H1 (cell line): ENCODE measurements at regions not wholly inside any gene's neighbourhood (a gene's known extent, or its start where the extent isn't known, plus 50 kb on each side); places are given as distances from the start of the nearest gene placed in this dataset.

Source experiments
- CTCF ChIA-PET: fragments of 300-600 bp; sonication (Branson Sonifier 250); formaldehyde crosslinking; loops from one replicate; lab custom pipeline; 2021; ENCODE audit not compliant: partially characterized antibody; lab: Charles Lee
- POLR2A ChIA-PET: fragments of 300-600 bp; sonication (Branson Sonifier 250); formaldehyde crosslinking; loops from one replicate; lab custom pipeline; 2021; ENCODE audit warnings: inconsistent platforms; ENCODE audit not compliant: partially characterized antibody; lab: Charles Lee
- DNase-seq, 2 experiments: peaks; one replicate each; pipeline versions ENCODE4 v3.0.0 to v3.0.0-alpha.2; 2010 to 2022; ENCODE audit warnings: low spot score in 2 of 2, low read depth in 1 of 2, mixed read lengths in 1 of 2
- FAIRE-seq: peaks from 2 replicates; lab custom pipeline; 2011; peaks lifted over from hg19 to GRCh38; lab: Jason Lieb, UNC
- H2AFZ ChIP-seq: 2 replicates; pipeline ENCODE4 v1.8.1; 2012; ENCODE audit warnings: low read length, inconsistent platforms
- H2AK5ac ChIP-seq: 2 replicates; pipeline ENCODE4 v1.6.1; 2013; ENCODE audit warnings: low read depth, low read length
- H2BK120ac ChIP-seq: replicated peaks from 2 replicates; pipeline ENCODE3; 2013; ENCODE audit warnings: low read depth, low read length, inconsistent platforms
- H2BK12ac ChIP-seq: 2 replicates; pipeline ENCODE4 v1.6.1; 2013; ENCODE audit warnings: low read depth, low read length
- H2BK15ac ChIP-seq: 2 replicates; pipeline ENCODE4 v1.6.1; 2013; ENCODE audit warnings: low read length
- H2BK20ac ChIP-seq: 2 replicates; pipeline ENCODE4 v1.6.1; 2013; ENCODE audit warnings: low read length
- H2BK5ac ChIP-seq: 2 replicates; pipeline ENCODE4 v1.6.1; 2013; ENCODE audit warnings: low read depth, low read length
- H3K14ac ChIP-seq: 2 replicates; pipeline ENCODE4 v1.6.1; 2013; ENCODE audit warnings: inconsistent platforms; ENCODE audit not compliant: insufficient read length
- H3K18ac ChIP-seq: 2 replicates; pipeline ENCODE4 v1.6.1; 2013; ENCODE audit warnings: low read length; ENCODE audit errors: extremely low read depth
- H3K23ac ChIP-seq: 2 replicates; pipeline ENCODE4 v1.6.1; 2013; ENCODE audit warnings: inconsistent platforms; ENCODE audit not compliant: insufficient read length
- H3K23me2 ChIP-seq: 2 replicates; pipeline ENCODE4 v1.6.1; 2013; ENCODE audit warnings: low read depth, low read length
- H3K27ac ChIP-seq: 2 replicates; pipeline ENCODE4 v1.6.1; 2011; ENCODE audit warnings: low read depth, low read length, inconsistent platforms
- H3K27me3 ChIP-seq, 4 experiments: replicated peaks in 1 of 4; 1 replicate in 1 of 4; 2 replicates in 3 of 4; pipeline versions ENCODE4 v1.6.1 to v1.8.1; 2011 to 2013; ENCODE audit warnings: low read length in 3 of 4, mild to moderate bottlenecking in 3 of 4, inconsistent platforms in 2 of 4, mixed read lengths in 2 of 4, moderate library complexity in 1 of 4; ENCODE audit not compliant: control insufficient read depth in 3 of 4, insufficient read depth in 3 of 4; ENCODE audit errors: extremely low read depth in 1 of 4
- H3K36me3 ChIP-seq, 4 experiments: 2 replicates each; pipeline versions ENCODE4 v1.6.1 to v1.8.1; 2011 to 2013; ENCODE audit warnings: mild to moderate bottlenecking in 4 of 4, low read length in 3 of 4, moderate library complexity in 2 of 4, control low read depth in 1 of 4, inconsistent platforms in 1 of 4; ENCODE audit not compliant: insufficient read depth in 4 of 4, control insufficient read depth in 2 of 4
- H3K4ac ChIP-seq: replicated peaks from 2 replicates; pipeline ENCODE3; 2013; ENCODE audit warnings: low read length, low read depth, mixed read lengths, inconsistent platforms; ENCODE audit not compliant: insufficient read length
- H3K4me1 ChIP-seq, 4 experiments: replicated peaks in 1 of 4; 1 replicate in 1 of 4; 2 replicates in 3 of 4; pipeline versions ENCODE4 v1.6.1 to v1.8.1; 2011 to 2013; ENCODE audit warnings: low read length in 3 of 4, inconsistent platforms in 2 of 4, mixed read lengths in 1 of 4; ENCODE audit not compliant: insufficient read depth in 4 of 4, control insufficient read depth in 3 of 4
- H3K4me2 ChIP-seq, 2 experiments: 2 replicates each; pipeline versions ENCODE4 v1.6.1 to v1.8.1; 2011 to 2013; ENCODE audit warnings: low read depth in 2 of 2, low read length in 2 of 2, control low read depth in 1 of 2, inconsistent platforms in 1 of 2, mild to moderate bottlenecking in 1 of 2; ENCODE audit not compliant: insufficient read depth in 1 of 2
- H3K4me3 ChIP-seq, 4 experiments: fragments of 200-600, 300-600 bp in 1 of 4; sonication (generic), shearing (Covaris generic), sonication (Bioruptor Twin) in 1 of 4; 2 replicates each; pipeline versions ENCODE4 v1.5.1 to v1.8.1; 2011 to 2016; ENCODE audit warnings: low read length in 4 of 4, low read depth in 3 of 4, control low read depth in 2 of 4, inconsistent platforms in 2 of 4, mild to moderate bottlenecking in 2 of 4, mixed read lengths in 1 of 4, moderate library complexity in 1 of 4; ENCODE audit not compliant: insufficient read depth in 2 of 4; ENCODE audit errors: extremely low read depth in 1 of 4
- H3K56ac ChIP-seq: replicated peaks from 2 replicates; pipeline ENCODE3; 2013; ENCODE audit warnings: low read depth, mild to moderate bottlenecking, mixed read lengths, low read length, inconsistent platforms; ENCODE audit not compliant: insufficient read length
- H3K79me1 ChIP-seq: 2 replicates; pipeline ENCODE4 v1.6.1; 2013; ENCODE audit warnings: low read depth, low read length, control low read depth
- H3K79me2 ChIP-seq, 2 experiments: 2 replicates each; pipeline versions ENCODE4 v1.6.1 to v1.8.1; 2012 to 2013; ENCODE audit warnings: low read length in 2 of 2, mild to moderate bottlenecking in 2 of 2, inconsistent platforms in 1 of 2; ENCODE audit not compliant: insufficient read depth in 2 of 2, control insufficient read depth in 1 of 2
- H3K9ac ChIP-seq, 4 experiments: replicated peaks in 1 of 4; 1 replicate in 1 of 4; 2 replicates in 3 of 4; pipeline versions ENCODE4 v1.6.1 to v1.8.1; 2011 to 2013; ENCODE audit warnings: low read depth in 3 of 4, low read length in 3 of 4, control low read depth in 2 of 4, mild to moderate bottlenecking in 2 of 4, moderate library complexity in 2 of 4, inconsistent platforms in 1 of 4; ENCODE audit errors: extremely low read depth in 1 of 4
- H3K9me3 ChIP-seq, 2 experiments: 2 replicates each; pipeline versions ENCODE4 v1.6.1 to v1.8.1; 2012 to 2013; ENCODE audit warnings: mild to moderate bottlenecking in 2 of 2, moderate library complexity in 2 of 2, control low read depth in 1 of 2, inconsistent platforms in 1 of 2, low read depth in 1 of 2, low read length in 1 of 2, mixed read lengths in 1 of 2; ENCODE audit not compliant: insufficient read depth in 2 of 2
- H4K20me1 ChIP-seq, 2 experiments: replicated peaks in 1 of 2; 2 replicates each; pipeline versions ENCODE3 to v1.8.1; 2011 to 2013; ENCODE audit warnings: inconsistent platforms in 2 of 2, low read length in 2 of 2, mild to moderate bottlenecking in 1 of 2; ENCODE audit not compliant: insufficient read depth in 2 of 2, control insufficient read depth in 1 of 2
- H4K5ac ChIP-seq: 2 replicates; pipeline ENCODE4 v1.6.1; 2013; ENCODE audit warnings: low read length, low read depth, mixed read lengths, inconsistent platforms; ENCODE audit not compliant: insufficient read length
- H4K8ac ChIP-seq: 2 replicates; pipeline ENCODE4 v1.8.0; 2013; ENCODE audit warnings: mild to moderate bottlenecking, moderate library complexity, low read length, inconsistent platforms; ENCODE audit not compliant: insufficient read depth; ENCODE audit errors: extremely low read depth
- H4K91ac ChIP-seq: replicated peaks from 2 replicates; pipeline ENCODE3; 2013; ENCODE audit warnings: low read length, mixed read lengths, inconsistent platforms; ENCODE audit not compliant: insufficient read length
- MAFK ChIP-seq: IDR thresholded peaks from 2 replicates; pipeline ENCODE4 v1.6.1; 2012; ENCODE audit warnings: low read depth, mild to moderate bottlenecking, improper control_type of control experiment, low read length
- POLR2AphosphoS5 ChIP-seq: IDR thresholded peaks from 2 replicates; pipeline ENCODE4 v1.6.1; 2011; ENCODE audit warnings: low read depth, low read length
- WGBS, 2 experiments: shearing (Covaris generic) in 1 of 2; methylation state at CpG; one replicate each; pipeline versions ENCODE4 v1.1.6 to v1.1.7; 2013 to 2015; ENCODE audit warnings: low lambda C conversion rate in 2 of 2, mixed read lengths in 2 of 2, inconsistent platforms in 1 of 2, low coverage in 1 of 2, missing lambda C conversion rate in 1 of 2; ENCODE audit not compliant: insufficient replicate concordance in 2 of 2, insufficient coverage in 1 of 2, insufficient read length in 1 of 2; ENCODE audit errors: extremely low coverage in 1 of 2, missing lambda C conversion rate in 1 of 2; 5-methylcytosine and 5-hydroxymethylcytosine counted together

DNA sequence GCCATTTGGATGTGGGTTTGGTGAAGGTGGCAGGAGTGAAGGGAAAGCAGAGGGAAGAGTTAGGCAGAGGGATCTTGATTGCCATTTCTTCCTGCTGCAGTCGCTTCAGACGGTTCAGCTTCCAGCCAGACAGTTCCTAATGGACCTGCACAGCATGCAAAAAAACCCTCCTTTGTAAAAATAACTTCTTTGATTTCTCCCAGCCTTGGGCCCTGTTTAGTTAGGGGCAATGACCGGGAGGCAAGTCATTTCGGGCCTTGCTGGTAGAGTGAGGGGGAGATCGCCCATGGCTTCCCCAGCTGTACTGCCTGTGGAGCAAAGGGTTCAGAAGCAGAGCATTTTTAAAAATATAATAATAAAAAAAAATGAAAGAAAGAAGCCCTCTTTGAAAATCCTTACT is 67.2 kb upstream of the TLE1 start:
- DNase-seq: no peak

More for the DNA sequence above, 67.2 kb upstream of the TLE1 start:
- H3K27me3 ChIP-seq: no peaks in the 10 kb centered on the region
- H3K27ac ChIP-seq: no peak overlapping the region
- H3K36me3 ChIP-seq: no peaks in the 10 kb centered on the region
- no peak overlapping the region for H2BK15ac ChIP-seq
- 0 out of 2 replicates have a peak overlapping the region, but pooled peaks have one; percentile 15 for H2AFZ ChIP-seq
- no peaks in the 10 kb centered on the region for H3K9me3 ChIP-seq
- H3K23ac ChIP-seq: no peak overlapping the region
- H2BK120ac ChIP-seq: no peak overlapping the region
- ChIA-PET CTCF (interaction anchor here (0.9 kb wide), 1 partner anchor 20 kb away, joined by 3 read pairs; no protein-coding TSS in a partner anchor), POLR2A (no interaction called here)
- H2BK12ac ChIP-seq: no peak overlapping the region
- H3K4me1 ChIP-seq: peaks cover 0 to 5% (median 2%) of the 10 kb centered on the region in 4 experiments; a peak in 3 of 7 replicates
- H4K5ac ChIP-seq: no peak overlapping the region
- 90% methylated on average over 5 of the region's 5 CpGs; no CpG with 5 or more reads in 1 of the 2 experiments for WGBS, 2 experiments
- no peaks in the 10 kb centered on the region for H3K23me2 ChIP-seq
- no peak for TF ChIP-seq MAFK
- no peak for TF ChIP-seq POLR2AphosphoS5
- TF ChIP-seq, all 59 proteins: peak for 0
- Histone ChIP-seq H3K18ac (no peak overlapping the region), H4K8ac (no peak overlapping the region; the same call in 1 of the 2 replicates), H4K91ac (no peak overlapping the region), H2AK5ac (no peak overlapping the region), H3K4me3 (no peak overlapping the region), H4K20me1 (no peaks in the 10 kb centered on the region), H3K4ac (no peak overlapping the region), H3K4me2 (no peak overlapping the region), H2BK20ac (0 out of 2 replicates have a peak overlapping the region, but pooled peaks have one; percentile 13), H3K79me1 (no peaks in the 10 kb centered on the region), H3K56ac (no peak overlapping the region), H3K9ac (no peak overlapping the region), H3K14ac (no peak overlapping the region), H3K79me2 (no peaks in the 10 kb centered on the region), H2BK5ac (no peak overlapping the region)
- no peak for FAIRE-seq
